Activated naive CD4-positive, alpha-beta T cell treated with anti-CD3 and anti-CD28 coated beads, Interleukin-2, amount 50 U/mL, for 24 hours (primary cell): ENCODE measurements at regions not wholly inside any gene's neighbourhood (a gene's known extent, or its start where the extent isn't known, plus 50 kb on each side); places are given as distances from the start of the nearest gene placed in this dataset.
"Not testable (repeated sequence)": the region's sequence is repeated elsewhere in the genome, so short reads cannot be mapped to it uniquely, and the experiment has no call there.

ENCODE experiments used
- H3K27ac Mint-ChIP-seq: one replicate; pipeline ENCODE4 v1.8.0; 2021; ENCODE audit warnings: mild to moderate bottlenecking, mixed read lengths
- H3K27me3 Mint-ChIP-seq: one replicate; pipeline ENCODE4 v1.8.0; 2021; ENCODE audit warnings: mixed read lengths
- H3K36me3 Mint-ChIP-seq: one replicate; pipeline ENCODE4 v1.8.0; 2021; ENCODE audit warnings: mixed read lengths
- H3K4me1 Mint-ChIP-seq: one replicate; pipeline ENCODE4 v1.8.0; 2021; ENCODE audit warnings: mixed read lengths
- H3K4me3 Mint-ChIP-seq: one replicate; pipeline ENCODE4 v1.8.0; 2021; ENCODE audit warnings: mild to moderate bottlenecking, mixed read lengths
- H3K9me3 Mint-ChIP-seq: one replicate; pipeline ENCODE4 v1.8.0; 2021; ENCODE audit warnings: mixed read lengths

- H3K27ac Mint-ChIP-seq = no peak overlapping the region
These were observed 128.7 kb downstream of the ALG10 start for GRCh38 chr12:34151019-34151418.

GRCh38 chr12:34163443-34163842 lies 141.1 kb downstream of the ALG10 start:
- Mint-ChIP-seq H3K4me3 (no peak overlapping the region), H3K27ac (no peak overlapping the region), H3K36me3 (no peaks in the 10 kb centered on the region), H3K4me1 (no peaks in the 10 kb centered on the region), H3K27me3 (peaks cover 6% of the 10 kb centered on the region), H3K9me3 (no peaks in the 10 kb centered on the region)

More at GRCh38 chr12:34151019-34151418, 128.7 kb downstream of the ALG10 start:
- H3K4me3 Mint-ChIP-seq = no peak overlapping the region
- no peaks in the 10 kb centered on the region for H3K27me3 Mint-ChIP-seq
- H3K36me3 Mint-ChIP-seq = no peaks in the 10 kb centered on the region
- H3K9me3 Mint-ChIP-seq = no peaks in the 10 kb centered on the region
- no peaks in the 10 kb centered on the region for H3K4me1 Mint-ChIP-seq

GRCh38 chr12:34166427-34167060 lies 144.2 kb downstream of the ALG10 start:
- no peak overlapping the region for H3K27ac Mint-ChIP-seq
- no peaks in the 10 kb centered on the region for H3K9me3 Mint-ChIP-seq
- H3K27me3 Mint-ChIP-seq = no peaks in the 10 kb centered on the region
- no peaks in the 10 kb centered on the region for H3K36me3 Mint-ChIP-seq
- no peak overlapping the region for H3K4me3 Mint-ChIP-seq
- H3K4me1 Mint-ChIP-seq = no peaks in the 10 kb centered on the region

GRCh38 chr12:34168507-34168906 lies 146.2 kb downstream of the ALG10 start:
- not testable (repeated sequence) for H3K27ac Mint-ChIP-seq, H3K27me3 Mint-ChIP-seq, H3K36me3 Mint-ChIP-seq, H3K9me3 Mint-ChIP-seq, H3K4me3 Mint-ChIP-seq, H3K4me1 Mint-ChIP-seq

- Mint-ChIP-seq H3K27me3 (peaks cover 8% of the 10 kb centered on the region), H3K36me3 (no peaks in the 10 kb centered on the region), H3K4me1 (no peaks in the 10 kb centered on the region), H3K9me3 (peaks cover 6% of the 10 kb centered on the region), H3K27ac (no peak overlapping the region), H3K4me3 (no peak overlapping the region)
These were observed 164.2 kb downstream of the ALG10 start for GRCh38 chr12:34186492-34186891.

GRCh38 chr12:34188974-34189373 lies 166.7 kb downstream of the ALG10 start:
- Mint-ChIP-seq H3K36me3 (no peaks in the 10 kb centered on the region), H3K27ac (no peak overlapping the region), H3K4me1 (no peaks in the 10 kb centered on the region), H3K9me3 (no peaks in the 10 kb centered on the region), H3K4me3 (no peak overlapping the region), H3K27me3 (peaks cover 7% of the 10 kb centered on the region)

- Mint-ChIP-seq H3K27me3 (peaks cover 15% of the 10 kb centered on the region), H3K27ac (no peak overlapping the region), H3K36me3 (no peaks in the 10 kb centered on the region), H3K9me3 (no peaks in the 10 kb centered on the region), H3K4me3 (no peak overlapping the region), H3K4me1 (no peaks in the 10 kb centered on the region)
These were observed 167.8 kb downstream of the ALG10 start for GRCh38 chr12:34190054-34190453.

- Mint-ChIP-seq H3K36me3 (no peaks in the 10 kb centered on the region), H3K27ac (no peak overlapping the region), H3K9me3 (no peaks in the 10 kb centered on the region), H3K4me3 (no peak overlapping the region), H3K27me3 (peaks cover 17% of the 10 kb centered on the region), H3K4me1 (no peaks in the 10 kb centered on the region)
These were observed 176.6 kb downstream of the ALG10 start for GRCh38 chr12:34198924-34199323.

- no peaks in the 10 kb centered on the region for H3K4me1 Mint-ChIP-seq
- H3K9me3 Mint-ChIP-seq = no peaks in the 10 kb centered on the region
- H3K4me3 Mint-ChIP-seq = no peak overlapping the region
- no peaks in the 10 kb centered on the region for H3K27me3 Mint-ChIP-seq
- no peaks in the 10 kb centered on the region for H3K36me3 Mint-ChIP-seq
- no peak overlapping the region for H3K27ac Mint-ChIP-seq
These were observed 181.7 kb downstream of the ALG10 start for GRCh38 chr12:34203866-34204620.

- Mint-ChIP-seq H3K4me1 (no peaks in the 10 kb centered on the region), H3K9me3 (no peaks in the 10 kb centered on the region)
These were observed 182.6 kb downstream of the ALG10 start for GRCh38 chr12:34204830-34205285.

GRCh38 chr12:34205401-34205800 lies 183.1 kb downstream of the ALG10 start:
- H3K27me3 Mint-ChIP-seq = no peaks in the 10 kb centered on the region
- no peak overlapping the region for H3K4me3 Mint-ChIP-seq
- no peaks in the 10 kb centered on the region for H3K4me1 Mint-ChIP-seq
- H3K9me3 Mint-ChIP-seq = no peaks in the 10 kb centered on the region
- no peaks in the 10 kb centered on the region for H3K36me3 Mint-ChIP-seq
- H3K27ac Mint-ChIP-seq = no peak overlapping the region

More at GRCh38 chr12:34204830-34205285, 182.6 kb downstream of the ALG10 start:
- H3K27me3 Mint-ChIP-seq = no peaks in the 10 kb centered on the region
- no peaks in the 10 kb centered on the region for H3K36me3 Mint-ChIP-seq
- no peak overlapping the region for H3K4me3 Mint-ChIP-seq
- H3K27ac Mint-ChIP-seq = peak overlapping the region; percentile 5

GRCh38 chr12:34206061-34206785 lies 183.9 kb downstream of the ALG10 start:
- H3K36me3 Mint-ChIP-seq = no peaks in the 10 kb centered on the region
- no peaks in the 10 kb centered on the region for H3K9me3 Mint-ChIP-seq
- no peaks in the 10 kb centered on the region for H3K4me1 Mint-ChIP-seq
- H3K27me3 Mint-ChIP-seq = no peaks in the 10 kb centered on the region
- H3K27ac Mint-ChIP-seq = no peak overlapping the region
- H3K4me3 Mint-ChIP-seq = no peak overlapping the region

- Mint-ChIP-seq H3K9me3 (no peaks in the 10 kb centered on the region), H3K4me1 (no peaks in the 10 kb centered on the region), H3K36me3 (no peaks in the 10 kb centered on the region), H3K4me3 (no peak overlapping the region), H3K27ac (no peak overlapping the region), H3K27me3 (no peaks in the 10 kb centered on the region)
These were observed 185.6 kb downstream of the ALG10 start for GRCh38 chr12:34207858-34208257.

GRCh38 chr12:34208331-34209258 lies 186.3 kb downstream of the ALG10 start:
- Mint-ChIP-seq H3K4me1 (no peaks in the 10 kb centered on the region), H3K27ac (no peak overlapping the region), H3K9me3 (no peaks in the 10 kb centered on the region), H3K4me3 (no peak overlapping the region), H3K27me3 (no peaks in the 10 kb centered on the region), H3K36me3 (no peaks in the 10 kb centered on the region)

- no peak overlapping the region for H3K4me3 Mint-ChIP-seq
- no peaks in the 10 kb centered on the region for H3K9me3 Mint-ChIP-seq
These were observed 187.1 kb downstream of the ALG10 start for GRCh38 chr12:34209259-34209835.

More at GRCh38 chr12:34209259-34209835, 187.1 kb downstream of the ALG10 start:
- Mint-ChIP-seq H3K27ac (no peak overlapping the region), H3K4me1 (no peaks in the 10 kb centered on the region), H3K27me3 (no peaks in the 10 kb centered on the region), H3K36me3 (no peaks in the 10 kb centered on the region)
